HG03457 (cell line): ENCODE measurements at regions not wholly inside any gene's neighbourhood (a gene's known extent, or its start where the extent isn't known, plus 50 kb on each side); places are given as distances from the start of the nearest gene placed in this dataset.
"Not testable (repeated sequence)": the region's sequence is repeated elsewhere in the genome, so short reads cannot be mapped to it uniquely, and the experiment has no call there.

Experiments used
- ATAC-seq: cut with Tn5 transposase; IDR thresholded peaks from one replicate; pipeline ENCODE4 v1.9.1; 2021; ENCODE audit warnings: moderate number of reproducible peaks; ENCODE audit not compliant: unreplicated experiment

DNA sequence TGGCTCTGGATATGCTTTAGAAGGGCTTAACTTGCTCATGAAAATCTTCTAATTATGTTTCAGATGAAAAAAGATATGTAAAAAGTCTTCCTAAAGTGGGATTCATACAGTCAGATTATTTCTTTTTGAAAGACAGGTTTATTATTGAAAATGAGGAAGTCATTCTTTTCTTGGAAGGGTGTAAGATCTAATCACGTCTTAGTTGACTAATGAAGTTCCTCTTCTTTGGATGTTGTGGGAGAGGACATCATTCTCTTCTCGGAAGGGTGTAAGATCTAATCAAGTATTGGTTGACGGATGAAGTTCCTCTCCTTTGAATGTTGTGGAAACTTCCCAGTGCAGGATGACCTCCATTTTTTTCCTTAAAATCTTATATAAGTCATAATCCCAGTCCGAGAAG lies 74.9 kb downstream of the ALG10 start:
- ATAC-seq, result no peak

DNA sequence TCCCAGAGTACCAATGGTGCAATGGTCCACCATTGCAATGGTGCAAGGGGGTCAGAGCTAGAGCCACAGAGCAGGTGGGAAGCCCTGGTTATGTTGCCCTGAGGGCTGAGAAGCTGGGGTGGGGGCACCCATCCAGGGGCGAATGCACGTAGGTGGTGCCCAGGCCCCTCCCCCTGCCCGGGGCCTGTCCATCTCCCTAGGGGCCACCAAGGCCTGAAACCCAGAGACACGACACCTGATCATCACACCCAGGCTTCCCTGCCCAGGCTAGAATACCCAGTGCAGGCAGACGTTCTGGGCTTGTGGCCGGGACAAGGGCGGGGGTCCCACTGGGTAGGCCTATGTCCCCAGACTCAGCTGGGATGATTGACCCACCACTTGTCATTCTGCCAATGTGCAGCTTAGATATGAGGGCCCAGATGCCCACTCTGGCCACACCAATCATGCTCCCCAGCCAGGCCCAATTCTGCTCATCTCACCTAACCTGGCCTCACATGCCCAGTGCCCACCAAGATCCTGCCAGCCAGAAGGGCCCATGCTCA lies 83.2 kb downstream of the ALG10 start:
- ATAC-seq, result no peak

DNA sequence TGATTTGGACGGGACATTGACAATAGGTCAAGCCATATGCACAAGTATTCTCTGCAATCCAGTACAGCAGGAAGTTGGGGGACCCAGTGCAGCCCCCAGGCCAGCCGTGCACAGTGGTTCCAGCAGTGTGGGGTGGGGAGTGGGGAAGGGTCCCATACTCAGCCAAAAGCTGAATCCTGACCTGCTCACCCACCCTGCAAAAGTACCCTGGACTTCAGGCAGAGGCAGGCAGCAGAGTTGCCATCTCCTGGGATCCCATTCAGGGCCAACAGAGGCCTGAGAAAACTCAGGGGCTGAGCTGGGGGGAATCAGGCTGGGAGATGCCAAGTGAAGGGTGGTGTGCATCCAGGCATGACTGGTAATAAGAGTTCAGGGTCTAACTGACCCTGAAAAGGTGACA lies 83.9 kb downstream of the ALG10 start:
- no peak for ATAC-seq

DNA sequence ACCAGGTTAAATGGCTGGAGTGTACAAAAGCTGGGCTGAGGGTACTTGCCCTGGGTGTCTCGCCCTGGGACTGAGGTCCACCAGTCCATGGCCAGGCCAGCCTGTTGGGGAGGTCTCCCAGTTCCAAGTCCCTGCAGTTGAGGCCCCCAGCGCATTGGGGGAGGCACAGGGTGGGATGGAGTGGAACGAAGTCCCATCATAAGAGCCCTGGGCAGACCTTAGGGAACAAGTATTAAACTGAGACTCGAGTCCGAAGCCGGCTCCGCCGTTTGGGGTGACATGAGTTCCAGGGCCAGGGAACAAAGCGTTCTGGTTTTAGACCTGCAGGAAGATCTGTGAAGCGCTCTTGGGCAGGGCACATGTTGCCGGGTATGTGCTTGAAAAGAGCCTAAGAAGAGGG lies 84.7 kb downstream of the ALG10 start:
- ATAC-seq, result no peak

DNA sequence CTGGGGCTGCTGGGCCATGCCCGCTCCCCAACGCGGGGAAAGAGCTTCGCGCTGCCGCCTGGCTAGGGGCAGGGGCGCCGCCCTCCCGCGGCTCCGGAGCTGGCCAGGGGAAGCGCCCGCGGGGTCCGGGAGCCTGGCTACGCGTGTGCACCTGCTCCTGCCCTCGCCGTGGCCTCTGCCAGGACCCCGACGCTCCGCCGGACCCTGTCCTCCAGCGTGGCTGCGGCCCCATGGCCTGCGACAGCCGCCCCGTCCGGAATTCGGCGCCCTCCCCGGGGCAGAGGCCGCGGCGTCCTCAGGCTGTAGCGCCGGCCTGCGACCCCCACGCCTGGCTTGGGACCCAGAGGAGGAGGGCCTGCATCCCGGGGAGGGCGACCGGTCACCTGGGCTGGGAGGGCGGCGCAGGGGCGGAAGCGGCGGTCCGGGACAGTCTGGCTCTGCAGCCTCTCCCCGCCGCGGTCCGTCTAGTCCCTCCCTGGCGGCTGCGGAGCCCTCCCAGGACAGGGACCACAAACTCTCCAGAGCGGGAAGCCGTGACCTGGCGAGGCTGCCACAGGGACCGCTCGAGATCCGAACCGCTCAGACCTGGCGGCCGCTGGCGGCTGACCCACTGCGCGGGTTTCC lies 85.6 kb downstream of the ALG10 start:
- no peak for ATAC-seq

DNA sequence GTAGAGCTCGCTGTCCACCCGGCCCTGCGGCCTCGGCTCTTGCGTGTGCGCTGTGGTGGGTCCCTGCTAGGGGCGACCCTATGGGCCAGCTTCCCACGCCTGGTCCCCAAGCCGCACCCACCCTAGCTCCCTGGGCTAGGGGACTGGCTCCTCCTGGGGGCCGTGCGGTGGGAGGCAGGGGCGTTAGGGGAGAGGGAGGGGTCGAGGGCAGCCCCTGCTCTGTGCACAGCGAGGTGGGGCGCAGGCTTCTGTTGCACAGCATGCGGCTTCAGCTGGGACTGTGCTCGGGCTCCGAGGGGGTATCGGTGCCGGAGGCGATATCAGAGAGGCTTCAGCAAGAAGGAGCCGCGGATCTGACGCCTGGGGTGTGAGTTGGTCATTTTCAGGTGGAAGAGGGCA lies 86.1 kb downstream of the ALG10 start:
- no peak for ATAC-seq

DNA sequence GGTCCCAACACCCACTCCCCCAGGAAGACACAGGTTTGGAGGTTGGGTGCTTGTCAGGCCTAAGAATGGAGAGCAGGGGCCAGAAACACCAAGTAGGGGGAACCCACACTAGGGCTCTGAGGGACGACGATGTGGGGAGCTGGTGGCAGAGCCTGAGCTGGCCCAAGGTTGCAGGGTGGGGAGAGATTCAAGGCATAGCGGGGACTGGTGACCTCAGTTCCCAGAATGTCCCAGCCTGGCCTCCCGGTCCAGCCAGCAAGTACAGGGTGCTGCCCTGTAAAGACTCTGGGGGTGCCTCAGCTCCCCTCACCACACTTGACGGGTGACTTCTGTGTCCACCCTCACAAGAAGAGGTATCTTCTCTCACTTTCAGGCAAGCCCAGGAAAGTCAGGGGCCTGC lies 86.7 kb downstream of the ALG10 start:
- no peak for ATAC-seq

DNA sequence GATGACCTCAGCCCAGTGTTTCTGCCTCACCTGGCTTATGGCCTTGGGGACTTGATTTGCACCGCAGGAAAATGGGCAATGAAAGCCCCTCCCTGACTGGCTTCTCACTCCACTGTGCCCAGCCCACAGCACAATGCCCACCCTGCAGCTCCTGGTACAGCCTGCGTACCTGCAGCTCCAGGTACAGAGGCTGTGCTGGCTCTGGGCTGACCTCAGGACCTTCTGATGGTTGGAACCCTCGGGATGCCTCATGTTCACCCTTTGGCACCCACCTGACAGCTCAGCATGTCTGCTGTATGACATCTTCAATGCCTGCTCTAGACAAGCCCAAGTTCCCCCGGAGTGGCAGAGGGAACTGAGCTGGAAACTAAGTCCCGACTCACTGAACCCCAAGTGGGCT lies 87.1 kb downstream of the ALG10 start:
- ATAC-seq, result no peak

DNA sequence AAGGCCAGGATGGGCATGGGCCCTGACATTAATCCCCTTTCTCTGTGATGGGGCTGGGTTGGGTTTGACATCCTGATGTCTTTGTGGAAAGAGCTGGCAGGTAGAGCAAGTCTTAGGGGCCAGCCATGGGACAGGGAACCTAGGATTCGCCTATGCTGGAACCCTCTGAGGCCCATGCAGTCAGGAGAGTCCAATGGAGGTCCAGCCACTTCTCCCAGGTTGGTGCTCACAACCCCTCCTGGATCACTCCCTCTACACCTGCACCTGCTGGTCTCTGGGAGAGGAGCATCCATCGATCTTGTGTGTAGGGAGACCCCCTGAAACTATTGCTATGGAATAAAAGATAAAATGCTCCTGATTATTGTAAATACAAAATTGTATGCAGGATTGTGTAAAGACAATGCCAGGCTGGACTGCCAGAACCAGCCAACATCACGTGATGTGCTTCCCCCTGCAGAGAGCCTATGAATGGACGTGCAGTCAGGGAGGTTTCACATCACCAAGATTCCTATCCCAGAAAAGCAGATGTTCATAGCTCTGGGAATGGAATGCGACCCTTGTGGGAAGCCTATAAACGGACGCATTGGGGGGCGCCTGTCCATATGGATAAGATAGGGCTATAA lies 87.7 kb downstream of the ALG10 start:
- ATAC-seq, result not testable (repeated sequence)

DNA sequence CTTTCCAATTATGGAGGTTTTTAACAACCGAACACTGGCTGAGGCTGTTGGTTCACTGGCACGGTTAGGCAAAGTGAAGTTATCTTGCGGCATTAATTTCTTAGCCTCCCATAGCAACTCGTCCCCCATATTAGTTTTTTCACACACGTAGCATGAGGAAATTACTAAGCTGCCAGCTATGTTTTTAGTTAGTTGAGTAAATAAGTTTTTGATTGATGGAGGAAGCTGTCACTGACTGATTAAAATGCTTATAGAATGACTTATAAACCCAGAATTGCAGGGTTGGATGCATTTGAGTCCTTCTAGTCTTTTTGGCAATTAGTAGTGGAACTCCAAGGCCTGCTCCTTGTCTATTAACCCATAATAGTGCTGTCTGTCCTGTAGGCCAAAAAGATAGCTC lies 97.1 kb downstream of the ALG10 start:
- no peak for ATAC-seq

DNA sequence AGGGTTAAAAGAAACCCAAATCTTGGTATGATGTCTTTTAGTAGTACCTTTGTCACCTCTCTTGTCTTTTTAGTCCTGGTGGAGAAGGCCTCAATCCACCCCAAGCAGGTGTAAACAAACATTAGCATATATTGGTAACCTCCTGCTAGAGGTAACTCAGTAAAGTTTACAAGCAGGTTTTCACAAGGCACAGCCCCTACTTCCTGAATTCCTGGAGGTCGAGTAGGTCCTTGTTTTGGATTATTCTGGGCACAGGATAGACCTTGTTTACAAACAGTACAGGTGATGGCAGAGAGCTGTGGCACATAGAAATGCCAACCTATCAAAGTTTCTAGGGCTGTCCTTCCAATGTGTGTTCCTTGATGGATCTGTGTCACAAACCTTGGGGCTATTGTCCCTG lies 99.1 kb downstream of the ALG10 start:
- no peak for ATAC-seq

DNA sequence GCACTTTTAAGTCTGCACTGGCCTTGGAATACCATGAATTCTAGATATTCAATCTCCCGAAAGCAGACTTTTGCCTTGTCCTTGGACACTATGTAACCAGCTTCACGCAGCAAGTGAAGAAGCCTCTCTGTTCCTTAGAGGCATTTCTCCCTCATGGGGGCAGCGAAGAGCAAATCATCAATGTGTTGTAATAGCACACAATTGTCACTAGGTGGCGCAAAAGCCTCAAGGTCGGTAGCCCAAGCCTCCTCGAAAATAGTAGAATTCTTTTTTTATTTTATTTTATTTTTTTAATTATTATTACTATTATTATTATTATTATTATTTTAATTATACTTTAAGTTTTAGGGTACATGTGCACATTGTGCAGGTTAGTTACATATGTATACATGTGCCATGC lies 100.8 kb downstream of the ALG10 start:
- not testable (repeated sequence) for ATAC-seq

DNA sequence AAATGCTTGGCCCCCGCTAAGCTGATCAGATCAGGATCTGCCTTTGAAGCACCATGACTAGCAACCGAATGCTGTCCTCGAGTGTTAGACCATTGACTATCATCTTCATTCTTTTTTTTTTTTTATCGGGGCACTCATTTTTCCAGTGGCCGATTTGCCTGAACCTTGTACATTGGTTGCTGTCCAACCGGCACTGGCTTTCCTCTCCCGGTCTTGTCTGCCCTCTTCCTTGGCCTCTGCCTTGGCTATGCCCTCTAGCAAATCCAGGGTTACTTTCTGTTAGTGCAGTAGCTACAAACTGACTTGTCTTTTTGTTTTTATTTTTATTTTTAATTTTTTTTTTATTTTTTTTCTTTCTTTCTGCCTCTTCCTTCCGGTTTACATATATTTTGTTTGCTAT lies 102.3 kb downstream of the ALG10 start:
- no peak for ATAC-seq

DNA sequence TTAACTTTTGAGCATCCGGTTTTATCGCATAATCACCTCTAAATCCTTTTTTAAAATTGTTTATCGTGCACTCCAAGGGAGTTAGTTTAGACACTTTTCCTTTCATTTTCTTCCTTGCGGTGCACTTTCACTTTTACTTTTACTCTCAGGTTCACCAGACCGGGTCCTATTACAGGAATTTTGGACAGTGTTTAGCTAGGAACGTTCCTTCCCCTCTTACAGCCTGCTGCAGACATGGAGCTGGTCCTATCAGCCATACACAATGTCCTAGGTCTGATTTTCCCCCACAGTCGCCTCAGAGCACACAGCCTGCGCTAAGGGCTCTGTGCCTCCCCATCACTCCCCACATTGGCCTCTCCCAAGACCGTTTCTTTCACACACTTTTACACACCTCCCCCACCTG lies 103.9 kb downstream of the ALG10 start:
- no peak for ATAC-seq

DNA sequence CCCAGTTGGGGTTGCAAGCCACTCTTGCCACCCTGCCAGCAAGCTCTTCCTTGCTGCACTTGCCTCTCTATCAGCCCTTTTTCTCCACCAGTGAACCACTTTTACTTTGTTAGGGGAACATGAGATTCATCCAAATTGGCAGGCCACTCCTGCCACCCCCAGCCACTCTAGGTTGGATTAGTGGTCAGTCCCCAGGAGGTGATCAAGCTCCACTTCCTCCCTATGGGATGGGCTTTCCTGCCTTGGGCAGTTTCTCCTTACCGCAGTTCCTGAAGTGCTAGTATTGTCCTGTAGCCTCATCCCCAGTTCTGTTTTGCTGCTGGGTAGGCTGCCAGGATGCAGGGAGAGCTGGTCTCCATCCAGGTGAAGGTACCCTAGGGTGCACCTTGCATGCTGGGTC lies 104.5 kb downstream of the ALG10 start:
- no peak for ATAC-seq

DNA sequence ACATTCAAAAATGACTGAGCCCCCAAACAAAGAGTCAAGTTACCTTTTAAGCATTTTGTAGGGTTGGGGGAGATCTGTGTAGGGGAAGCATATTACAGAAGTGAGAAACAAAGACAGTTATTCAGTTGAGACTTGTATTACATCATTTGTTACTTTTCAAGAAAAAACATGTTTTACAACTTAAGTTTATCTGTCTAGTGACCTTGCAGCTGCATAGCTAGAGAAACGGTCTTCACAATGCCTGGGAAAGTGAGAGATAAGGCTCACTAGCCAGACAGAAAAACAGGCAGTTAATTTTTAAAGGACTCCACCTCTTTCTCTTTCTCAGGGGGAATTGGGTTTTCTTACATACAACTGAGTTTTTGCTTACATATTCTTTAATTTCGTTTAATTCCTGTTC lies 105.1 kb downstream of the ALG10 start:
- ATAC-seq, result not testable (repeated sequence)

DNA sequence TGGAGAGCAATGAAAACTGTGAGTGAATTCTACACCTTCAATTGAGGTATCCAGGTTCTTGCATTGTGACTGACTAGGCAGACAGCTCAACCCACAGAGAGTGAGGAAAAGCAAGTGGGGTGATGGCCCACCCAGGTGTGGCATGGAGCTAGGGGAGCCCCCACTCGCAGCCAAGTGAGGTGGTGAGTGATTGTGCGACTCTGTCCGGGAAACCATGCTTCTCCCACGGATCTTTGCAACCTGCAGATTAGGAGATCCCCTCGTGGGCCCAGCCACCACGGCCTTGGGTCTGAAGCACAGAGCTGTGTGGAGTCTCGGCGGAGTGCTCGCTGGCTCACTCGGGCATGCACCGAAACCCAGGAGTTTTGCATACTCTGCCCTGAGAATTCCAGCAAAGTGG lies 120.1 kb downstream of the ALG10 start:
- no peak for ATAC-seq

DNA sequence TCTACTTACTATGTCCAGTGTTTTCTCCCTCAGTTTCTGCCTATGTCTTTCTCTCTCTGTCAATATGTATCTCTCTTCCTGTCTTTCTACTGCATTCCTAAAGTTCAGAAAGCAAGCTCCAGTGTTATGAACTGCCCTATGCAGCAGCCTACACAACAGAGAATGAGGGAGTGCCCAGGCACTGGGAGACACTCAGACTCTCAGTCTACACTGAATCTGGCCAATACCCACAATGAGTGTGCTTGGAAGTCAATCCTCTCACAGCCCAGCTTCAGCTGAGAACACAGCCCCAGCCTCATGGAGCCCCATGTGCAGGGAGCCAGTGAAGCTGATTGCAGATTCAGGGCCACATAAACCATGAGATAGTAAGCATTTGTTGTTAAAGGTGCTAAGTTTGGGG lies 128.7 kb downstream of the ALG10 start:
- ATAC-seq, result no peak

DNA sequence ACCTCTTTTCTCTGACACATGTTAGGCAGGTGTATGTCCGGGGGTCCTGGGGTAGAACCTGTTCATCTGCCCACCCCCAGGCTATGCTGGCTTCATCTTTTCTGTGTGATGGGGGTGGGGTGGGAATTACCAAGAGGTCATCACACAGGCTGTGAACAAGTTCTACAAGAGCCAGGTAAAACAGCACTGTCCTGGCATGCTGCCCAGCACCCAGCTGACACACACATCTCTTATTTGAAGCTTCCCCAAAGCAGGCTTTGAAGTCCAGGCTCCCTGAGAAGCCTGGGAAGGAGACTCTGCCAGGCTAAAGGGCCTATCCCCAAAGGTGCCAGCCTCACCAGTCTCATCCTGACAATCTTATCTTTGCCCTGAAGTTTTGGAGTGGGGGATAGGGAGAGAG lies 141.1 kb downstream of the ALG10 start:
- ATAC-seq, result no peak

DNA sequence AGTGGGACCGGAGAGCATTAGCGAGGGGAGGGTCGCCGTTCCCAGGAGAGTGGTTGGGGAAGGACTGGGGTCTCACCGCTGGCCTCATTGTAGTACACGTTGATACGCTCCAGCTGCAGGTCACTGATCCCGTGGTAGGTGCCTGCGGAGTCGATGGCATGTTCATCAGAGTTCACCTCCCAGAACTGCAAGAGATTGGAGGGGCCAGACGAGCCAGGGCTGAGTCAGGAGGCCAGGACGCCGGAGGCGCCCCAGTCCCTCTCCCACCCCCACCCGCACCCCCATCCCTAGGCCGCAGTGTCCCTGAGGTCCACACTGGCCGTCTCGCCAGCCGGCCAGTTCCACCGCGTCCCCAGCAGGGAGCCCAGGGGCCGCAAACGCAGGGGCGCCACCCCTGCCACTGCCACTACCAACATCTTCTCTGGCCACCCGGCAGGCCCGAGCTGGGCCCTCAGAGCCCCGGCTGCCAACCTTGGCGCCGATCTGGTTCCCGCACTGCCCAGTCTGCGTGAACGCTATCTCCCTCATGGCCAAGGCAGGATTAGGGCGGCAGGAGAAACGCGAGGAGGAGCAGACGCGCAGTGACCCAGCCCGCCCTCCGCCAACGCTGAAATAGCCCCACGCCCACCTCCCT lies 144.2 kb downstream of the ALG10 start:
- no peak for ATAC-seq

DNA sequence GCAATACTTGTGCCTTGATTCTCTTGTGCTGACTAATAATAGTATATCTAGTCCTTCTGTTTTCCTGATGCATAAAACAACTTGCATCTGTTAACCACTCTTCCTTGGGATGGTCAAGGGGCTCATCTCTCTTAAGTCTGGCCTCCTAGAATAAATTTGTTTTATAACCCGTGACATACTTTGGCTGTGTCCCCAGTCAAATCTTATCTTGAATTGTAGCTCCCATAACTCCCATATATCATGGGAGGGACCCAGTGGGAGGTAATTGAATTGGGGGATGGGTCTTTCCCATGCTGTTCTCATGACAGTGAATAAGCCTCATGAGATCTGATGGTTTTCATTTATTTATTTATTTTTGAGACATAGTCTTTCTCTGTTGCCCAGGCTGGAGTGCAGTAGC lies 146.2 kb downstream of the ALG10 start:
- not testable (repeated sequence) for ATAC-seq

DNA sequence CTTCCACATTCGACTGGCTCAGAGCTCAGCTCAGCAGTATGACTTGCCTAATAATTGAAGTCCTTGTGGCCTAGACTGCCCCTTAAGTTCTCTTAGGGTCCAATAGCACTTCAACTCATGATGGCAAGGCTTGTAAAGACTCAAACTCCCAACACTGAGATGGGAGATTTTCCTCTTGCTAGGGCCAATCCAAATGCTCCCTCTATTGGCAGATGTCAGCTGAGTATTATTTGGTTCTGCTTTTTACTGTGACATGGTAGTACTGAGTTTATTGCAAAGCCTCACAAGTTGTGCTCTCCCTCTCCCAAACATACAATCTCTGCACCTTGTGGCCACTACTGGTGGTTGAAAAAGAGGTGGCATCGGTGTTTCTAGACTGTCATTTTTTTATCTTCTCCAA lies 164.2 kb downstream of the ALG10 start:
- no peak for ATAC-seq
